Stimulated activated effector memory CD8-positive, alpha-beta T cell treated with anti-CD3 and anti-CD28 coated beads, Interleukin-12 subunit alpha, Interleukin-12 subunit beta, amount 100 ng/mL, for 72 hours (primary cell): ENCODE measurements at regions not wholly inside any gene's neighbourhood (a gene's known extent, or its start where the extent isn't known, plus 50 kb on each side); places are given as distances from the start of the nearest gene placed in this dataset.
A peak's percentile ranks its signal among the peaks of the same experiment; 100 is the strongest.

Source experiments
- ATAC-seq: fragments of 150-1000 bp; cut with Tn5 transposase; 2 replicates; pipeline ENCODE4 v1.10.0; 2021
- DNase-seq, 2 donors: peaks; one replicate each; pipeline ENCODE4 v3.0.0; 2021 to 2022; ENCODE audit warnings: low spot score in 2 of 2
- H3K27ac Mint-ChIP-seq: one replicate; pipeline ENCODE4 v1.8.0; 2022; ENCODE audit warnings: mild to moderate bottlenecking, mixed read lengths
- H3K36me3 Mint-ChIP-seq: one replicate; pipeline ENCODE4 v1.8.0; 2022; ENCODE audit warnings: mild to moderate bottlenecking, mixed read lengths
- H3K4me1 Mint-ChIP-seq: one replicate; pipeline ENCODE4 v1.8.0; 2022; ENCODE audit warnings: mixed read lengths
- H3K4me3 Mint-ChIP-seq: one replicate; pipeline ENCODE4 v1.8.0; 2022; ENCODE audit warnings: mild to moderate bottlenecking, mixed read lengths
- H3K9me3 Mint-ChIP-seq: one replicate; pipeline ENCODE4 v1.8.0; 2022; ENCODE audit warnings: mixed read lengths

- ATAC-seq, result no peak
Observed at GRCh38 chr11:10379871-10380568, 75.0 kb upstream of the AMPD3 start.

GRCh38 chr11:10380921-10381320 lies 74.1 kb upstream of the AMPD3 start:
- H3K9me3 Mint-ChIP-seq, result no peaks in the 10 kb centered on the region
- H3K4me1 Mint-ChIP-seq, result no peaks in the 10 kb centered on the region
- no peak for ATAC-seq
- H3K4me3 Mint-ChIP-seq, result no peak overlapping the region
- no peak for DNase-seq
- no peaks in the 10 kb centered on the region for H3K36me3 Mint-ChIP-seq
- H3K27ac Mint-ChIP-seq, result no peak overlapping the region

More at GRCh38 chr11:10379871-10380568, 75.0 kb upstream of the AMPD3 start:
- Mint-ChIP-seq H3K9me3 (no peaks in the 10 kb centered on the region), H3K4me3 (no peak overlapping the region), H3K4me1 (no peaks in the 10 kb centered on the region), H3K36me3 (no peaks in the 10 kb centered on the region), H3K27ac (no peak overlapping the region)
- DNase-seq, result no peak

DNA sequence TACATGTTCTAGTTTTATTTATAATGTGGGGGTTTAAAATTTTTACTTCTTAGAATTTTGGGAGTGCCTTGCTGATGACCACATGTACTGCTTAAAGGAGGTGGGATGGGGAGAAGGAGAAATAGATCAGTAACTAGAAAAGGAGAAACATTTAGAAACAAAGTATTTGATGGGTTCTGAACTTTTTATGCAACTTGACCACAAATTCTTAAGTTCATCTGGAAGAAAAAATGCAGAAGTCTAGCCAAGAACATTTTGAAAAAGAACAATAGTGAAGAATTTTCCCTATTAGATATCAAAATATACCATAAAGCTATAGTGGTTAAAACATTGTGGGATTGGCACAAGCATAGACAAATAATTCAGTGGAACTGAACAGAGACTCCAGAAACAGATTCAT lies 73.3 kb upstream of the AMPD3 start:
- DNase-seq, result no peak
- Mint-ChIP-seq H3K4me1 (no peaks in the 10 kb centered on the region), H3K27ac (no peak overlapping the region), H3K4me3 (no peak overlapping the region), H3K36me3 (no peaks in the 10 kb centered on the region), H3K9me3 (no peaks in the 10 kb centered on the region)
- no peak for ATAC-seq

- Mint-ChIP-seq H3K4me3 (no peak overlapping the region), H3K4me1 (no peaks in the 10 kb centered on the region), H3K36me3 (no peaks in the 10 kb centered on the region), H3K9me3 (no peaks in the 10 kb centered on the region), H3K27ac (no peak overlapping the region)
- ATAC-seq (peak; percentile 44), DNase-seq (no peak)
Observed at GRCh38 chr11:10382518-10382917, 72.5 kb upstream of the AMPD3 start.

- Mint-ChIP-seq H3K4me3 (no peak overlapping the region), H3K27ac (no peak overlapping the region), H3K36me3 (no peaks in the 10 kb centered on the region), H3K4me1 (no peaks in the 10 kb centered on the region), H3K9me3 (no peaks in the 10 kb centered on the region)
- no peak for ATAC-seq
- peak in 1 of 2 donors; percentile 20 for DNase-seq
Observed at GRCh38 chr11:10385696-10386095, 69.4 kb upstream of the AMPD3 start.

- H3K27ac Mint-ChIP-seq, result no peak overlapping the region
- no peak for ATAC-seq
- peak in 1 of 2 donors; percentile 18 for DNase-seq
- no peaks in the 10 kb centered on the region for H3K4me1 Mint-ChIP-seq
- H3K4me3 Mint-ChIP-seq, result no peak overlapping the region
- no peaks in the 10 kb centered on the region for H3K36me3 Mint-ChIP-seq
- no peaks in the 10 kb centered on the region for H3K9me3 Mint-ChIP-seq
Observed at GRCh38 chr11:10386361-10386760, 68.7 kb upstream of the AMPD3 start.

DNA sequence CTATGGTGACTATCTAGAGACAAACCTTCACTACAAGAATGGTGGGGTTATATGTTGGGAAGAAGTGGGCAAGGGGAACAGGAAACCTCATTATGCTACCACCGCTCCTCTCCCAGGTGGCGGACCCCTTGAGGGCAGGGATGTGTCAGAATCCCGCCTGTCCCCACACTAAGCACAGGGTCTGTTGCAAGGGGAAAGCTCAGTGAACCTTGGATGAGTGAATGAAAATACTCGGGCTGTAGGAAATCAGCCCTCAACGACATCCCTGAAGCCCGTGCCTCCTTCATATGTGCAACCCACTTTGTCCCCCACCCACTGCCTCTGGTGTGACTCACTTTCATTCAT lies 68.2 kb upstream of the AMPD3 start:
- H3K9me3 Mint-ChIP-seq, result no peaks in the 10 kb centered on the region
- H3K36me3 Mint-ChIP-seq, result no peaks in the 10 kb centered on the region
- no peak for ATAC-seq
- peak in 1 of 2 donors; percentile 15 for DNase-seq
- no peak overlapping the region for H3K4me3 Mint-ChIP-seq
- no peak overlapping the region for H3K27ac Mint-ChIP-seq
- no peaks in the 10 kb centered on the region for H3K4me1 Mint-ChIP-seq

DNA sequence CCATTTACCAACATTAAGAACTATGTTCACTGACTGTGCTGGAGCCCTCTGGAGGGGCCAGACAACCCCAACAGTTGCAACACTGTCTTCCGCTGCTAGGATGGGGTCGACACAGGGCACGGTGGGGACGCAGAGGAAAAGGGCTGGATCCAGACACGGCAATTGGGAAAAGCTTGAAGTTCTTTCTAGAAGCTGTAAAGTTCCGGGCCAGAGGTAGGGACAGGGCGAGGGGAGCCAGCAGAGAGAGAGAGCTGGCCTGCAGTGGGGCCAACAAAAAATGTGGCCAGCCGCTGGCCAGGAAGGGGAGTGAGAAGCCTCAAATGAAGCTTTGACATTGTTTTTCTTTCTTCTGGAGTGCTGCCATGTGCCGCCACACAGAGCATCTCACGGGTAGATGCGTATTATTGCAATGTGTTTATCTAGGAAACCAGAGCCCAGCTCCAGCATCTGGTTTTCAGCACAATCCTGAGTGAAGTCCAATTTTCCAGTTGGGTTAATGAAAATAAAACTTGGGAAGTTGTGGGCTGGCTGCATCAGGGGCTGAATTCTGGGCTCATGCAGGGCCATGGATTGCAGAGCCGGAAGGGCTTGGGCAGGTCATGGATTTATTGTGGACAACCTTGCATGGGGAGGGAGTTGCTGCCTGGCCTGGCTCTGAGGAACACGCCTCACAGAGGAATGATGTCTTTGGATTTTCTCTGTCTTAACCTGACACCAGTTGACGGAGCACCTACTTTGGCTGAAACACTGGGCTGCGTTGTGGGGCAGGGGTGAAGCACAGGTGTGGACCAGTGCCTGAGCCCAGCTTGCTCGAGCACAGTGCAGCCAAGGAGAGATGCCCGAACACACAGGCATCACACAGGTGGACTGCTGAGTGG lies 67.6 kb upstream of the AMPD3 start:
- Mint-ChIP-seq H3K27ac (no peak overlapping the region), H3K4me3 (no peak overlapping the region), H3K36me3 (no peaks in the 10 kb centered on the region), H3K9me3 (no peaks in the 10 kb centered on the region), H3K4me1 (no peaks in the 10 kb centered on the region)
- DNase-seq, result peak in 1 of 2 donors; percentile 28
- ATAC-seq, result peak; percentile 32

DNA sequence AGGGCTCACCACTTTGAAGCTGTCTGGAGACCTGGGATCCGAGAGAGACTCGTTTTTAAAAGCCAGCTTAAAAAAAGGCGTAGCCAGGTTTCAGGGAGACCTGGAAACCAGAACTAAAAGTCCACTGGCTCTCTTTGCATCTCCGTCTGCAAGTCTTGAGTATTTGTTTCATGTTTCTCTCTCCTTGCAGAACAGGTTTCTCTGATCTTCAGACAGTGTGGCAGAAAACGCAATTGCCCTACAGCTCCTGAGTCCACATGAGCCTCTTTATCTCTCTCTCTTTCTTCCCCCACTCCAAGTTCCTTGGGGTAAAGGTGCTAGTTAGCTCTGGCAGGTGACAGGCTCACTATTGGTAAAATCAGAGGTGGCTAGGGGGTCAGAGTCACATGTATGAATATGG lies 67.0 kb upstream of the AMPD3 start:
- H3K27ac Mint-ChIP-seq, result no peak overlapping the region
- H3K9me3 Mint-ChIP-seq, result no peaks in the 10 kb centered on the region
- H3K4me3 Mint-ChIP-seq, result no peak overlapping the region
- DNase-seq, result no peak
- no peak for ATAC-seq
- no peaks in the 10 kb centered on the region for H3K36me3 Mint-ChIP-seq
- H3K4me1 Mint-ChIP-seq, result no peaks in the 10 kb centered on the region

DNA sequence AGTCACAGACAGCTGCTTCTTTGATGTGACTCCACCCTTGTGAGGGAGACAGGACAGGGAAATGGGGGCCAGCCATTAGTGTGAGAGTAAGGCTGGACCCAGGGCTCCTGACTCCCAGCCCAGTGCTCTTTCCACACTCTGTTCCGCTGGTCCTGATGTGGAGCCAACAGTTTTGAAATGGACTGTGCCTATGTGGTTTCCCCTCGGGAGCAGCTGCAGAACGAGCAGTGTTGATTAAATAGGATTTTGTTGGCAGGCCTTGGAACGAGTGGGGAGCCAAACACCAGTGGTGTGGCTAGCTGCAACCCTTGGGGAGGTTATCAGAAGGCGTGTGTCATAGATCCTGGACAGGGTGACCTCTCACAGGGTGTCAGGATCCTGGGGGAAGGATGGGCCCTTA lies 66.5 kb upstream of the AMPD3 start:
- H3K4me3 Mint-ChIP-seq, result no peak overlapping the region
- DNase-seq (no peak), ATAC-seq (peak; percentile 26)
- no peaks in the 10 kb centered on the region for H3K4me1 Mint-ChIP-seq
- H3K27ac Mint-ChIP-seq, result no peak overlapping the region
- H3K36me3 Mint-ChIP-seq, result no peaks in the 10 kb centered on the region
- H3K9me3 Mint-ChIP-seq, result no peaks in the 10 kb centered on the region

GRCh38 chr11:10390375-10390774 lies 64.7 kb upstream of the AMPD3 start:
- Mint-ChIP-seq H3K27ac (no peak overlapping the region), H3K36me3 (no peaks in the 10 kb centered on the region)
- DNase-seq, result no peak

GRCh38 chr11:10392095-10393079 lies 62.7 kb upstream of the AMPD3 start:
- Mint-ChIP-seq H3K36me3 (no peaks in the 10 kb centered on the region), H3K9me3 (no peaks in the 10 kb centered on the region), H3K27ac (no peak overlapping the region), H3K4me1 (no peaks in the 10 kb centered on the region), H3K4me3 (no peak overlapping the region)
- DNase-seq (no peak), ATAC-seq (no peak)

More at GRCh38 chr11:10390375-10390774, 64.7 kb upstream of the AMPD3 start:
- H3K9me3 Mint-ChIP-seq, result no peaks in the 10 kb centered on the region
- H3K4me3 Mint-ChIP-seq, result no peak overlapping the region
- no peak for ATAC-seq
- no peaks in the 10 kb centered on the region for H3K4me1 Mint-ChIP-seq

GRCh38 chr11:10394229-10395101 lies 60.6 kb upstream of the AMPD3 start:
- no peak for ATAC-seq
- no peak for DNase-seq
- Mint-ChIP-seq H3K4me1 (peaks cover 10% of the 10 kb centered on the region), H3K4me3 (no peak overlapping the region), H3K36me3 (no peaks in the 10 kb centered on the region), H3K27ac (no peak overlapping the region), H3K9me3 (no peaks in the 10 kb centered on the region)

DNA sequence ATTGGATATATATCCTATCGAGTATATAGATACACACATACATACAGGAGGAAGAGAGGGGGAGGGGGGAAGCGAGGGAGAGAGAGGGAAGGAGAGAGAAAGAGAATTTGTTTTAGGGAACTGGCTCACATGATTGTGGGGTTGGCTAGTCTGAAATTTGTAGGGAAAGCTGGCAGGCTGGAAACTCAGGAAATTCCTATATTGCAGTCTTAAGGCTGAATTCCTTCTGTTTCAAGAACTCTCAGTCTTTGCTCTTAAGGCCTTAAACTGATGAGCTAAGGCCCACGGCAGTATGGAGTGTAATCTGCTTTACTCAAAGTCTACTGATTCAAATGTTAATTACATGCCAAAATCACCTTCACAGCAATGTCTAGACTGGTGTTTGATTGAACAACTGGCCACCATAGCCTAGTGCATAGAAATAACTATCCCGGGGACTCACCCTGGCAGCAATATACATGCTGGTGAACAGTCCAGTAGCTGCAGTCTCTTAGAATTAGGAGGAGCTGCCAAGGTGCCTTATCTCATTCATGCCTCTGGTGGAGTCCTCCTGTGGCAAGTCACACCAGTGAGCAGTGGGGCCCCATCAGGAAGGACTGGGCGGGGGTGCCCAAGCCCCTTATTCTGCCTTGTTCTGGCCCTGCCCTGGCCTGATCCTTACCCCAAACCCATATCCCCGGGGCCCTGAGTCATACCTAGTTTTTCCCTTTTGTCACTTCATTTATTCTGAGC lies 59.7 kb upstream of the AMPD3 start:
- H3K36me3 Mint-ChIP-seq, result no peaks in the 10 kb centered on the region
- H3K4me3 Mint-ChIP-seq, result no peak overlapping the region
- H3K27ac Mint-ChIP-seq, result no peak overlapping the region
- H3K9me3 Mint-ChIP-seq, result no peaks in the 10 kb centered on the region
- DNase-seq, result no peak
- H3K4me1 Mint-ChIP-seq, result peaks cover 10% of the 10 kb centered on the region
- no peak for ATAC-seq
